ENCODE measurements at regions not wholly inside any gene's neighbourhood (a gene's known extent, or its start where the extent isn't known, plus 50 kb on each side); places are given as distances from the start of the nearest gene placed in this dataset.

DNA sequence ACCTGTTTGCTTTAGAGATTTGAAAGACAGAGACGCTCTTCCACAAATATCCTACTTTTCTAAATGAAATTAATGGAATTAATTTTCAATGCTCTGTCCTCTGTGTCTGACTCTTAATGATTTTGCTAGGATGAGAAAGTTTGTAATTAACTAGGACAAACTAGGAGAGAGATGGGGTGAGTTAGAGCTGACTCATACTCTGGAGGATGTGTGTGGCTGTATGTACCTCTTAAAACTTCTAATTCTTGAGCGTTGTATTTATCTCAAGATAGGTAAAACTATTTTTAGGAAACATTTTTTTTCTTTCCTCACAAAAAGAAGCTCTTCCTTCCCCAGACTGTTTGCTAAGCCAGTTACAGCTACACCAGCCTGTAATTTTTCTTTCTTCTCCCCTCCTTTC, 178.8 kb upstream of the ANKRD30A start:
- TF ChIP-seq NRF1 (IDR thresholded peaks at IDR 0.05; ENCODE audit: low read depth, low read length) (no peak), POLR2A (IDR thresholded peaks at IDR 0.05; ENCODE audit: control extremely low read depth in 1 of 2, low read depth in 2 of 2, low read length in 2 of 2) (no peak)
